IMR-90 (cell line): ENCODE measurements at regions not wholly inside any gene's neighbourhood (a gene's known extent, or its start where the extent isn't known, plus 50 kb on each side); places are given as distances from the start of the nearest gene placed in this dataset.

ENCODE experiments used
- ATAC-seq: fragments of 200-7000 bp; cut with Tn5 transposase; 2 replicates; pipeline ENCODE4 v1.9.1; 2020; ENCODE audit warnings: low read depth, mild to moderate bottlenecking, moderate library complexity
- BruUV-seq: library from RNA; stranded (reverse); fragments of 400-500 nt; replicated peaks from 2 replicates; lab custom pipeline; 2021; lab: Mats Ljungman, UMichigan
- CTCF ChIA-PET: fragments of 300-600 bp; formaldehyde crosslinking; extraction: SDS; loops from one replicate; lab custom pipeline; 2021; ENCODE audit warnings: antibody characterized with exemption; lab: Yijun Ruan, JAX
- POLR2A ChIA-PET: fragments of 300-600 bp; sonication (Branson Sonifier 250); formaldehyde crosslinking; loops from one replicate; lab custom pipeline; 2022; ENCODE audit warnings: antibody characterized with exemption; ENCODE audit not compliant: unreplicated experiment; lab: Charles Lee
- DNase-seq: peaks from one replicate; pipeline ENCODE4 v3.0.0; 2013
- H2AFZ ChIP-seq: replicated peaks from 2 replicates; pipeline ENCODE3; 2013; ENCODE audit warnings: low read length, mild to moderate bottlenecking; ENCODE audit not compliant: poor library complexity
- H2AK5ac ChIP-seq: 2 replicates; pipeline ENCODE4 v1.6.1; 2013; ENCODE audit warnings: low read depth, low read length, inconsistent platforms
- H2AK9ac ChIP-seq: replicated peaks from 2 replicates; pipeline ENCODE3; 2013; ENCODE audit warnings: mild to moderate bottlenecking, low read depth, low read length, moderate library complexity; ENCODE audit not compliant: poor library complexity
- H2BK120ac ChIP-seq: 2 replicates; pipeline ENCODE4 v1.6.1; 2013; ENCODE audit warnings: low read depth, low read length, inconsistent platforms
- H2BK15ac ChIP-seq: 3 replicates; pipeline ENCODE4 v1.6.1; 2013; ENCODE audit warnings: low read depth, low read length, inconsistent platforms
- H2BK20ac ChIP-seq: 2 replicates; pipeline ENCODE4 v1.6.1; 2013; ENCODE audit warnings: low read depth, mild to moderate bottlenecking, inconsistent platforms, low read length, moderate library complexity
- H2BK5ac ChIP-seq: 2 replicates; pipeline ENCODE4 v1.6.1; 2013; ENCODE audit warnings: mild to moderate bottlenecking, low read depth, low read length, inconsistent platforms; ENCODE audit not compliant: poor library complexity, severe bottlenecking
- H3K14ac ChIP-seq: replicated peaks from 2 replicates; pipeline ENCODE4 v1.6.1; 2013; ENCODE audit warnings: low read depth, low read length, inconsistent platforms
- H3K18ac ChIP-seq: 2 replicates; pipeline ENCODE4 v1.6.1; 2013; ENCODE audit warnings: low read depth, low read length, control low read depth
- H3K23ac ChIP-seq: 2 replicates; pipeline ENCODE4 v1.6.1; 2013; ENCODE audit warnings: low read depth, low read length, inconsistent platforms
- H3K27ac ChIP-seq: 2 replicates; pipeline ENCODE4 v1.5.1; 2013; ENCODE audit warnings: mild to moderate bottlenecking, control low read depth, low read length; ENCODE audit not compliant: insufficient read depth
- H3K27me3 ChIP-seq: 2 replicates; pipeline ENCODE4 v1.6.1; 2013; ENCODE audit warnings: low read length; ENCODE audit not compliant: control insufficient read depth, insufficient read depth
- H3K36me3 ChIP-seq: 2 replicates; pipeline ENCODE4 v1.6.1; 2013; ENCODE audit warnings: low read length, mixed read lengths; ENCODE audit not compliant: control insufficient read depth, insufficient read depth
- H3K4ac ChIP-seq: 2 replicates; pipeline ENCODE4 v1.6.1; 2013; ENCODE audit warnings: low read depth, low read length, inconsistent platforms
- H3K4me1 ChIP-seq: 2 replicates; pipeline ENCODE4 v1.6.1; 2013; ENCODE audit warnings: low read length, mixed read lengths; ENCODE audit not compliant: control insufficient read depth, insufficient read depth
- H3K4me2 ChIP-seq: 2 replicates; pipeline ENCODE4 v1.6.1; 2013; ENCODE audit warnings: low read depth, mild to moderate bottlenecking, control low read depth, low read length, moderate library complexity
- H3K4me3 ChIP-seq: 2 replicates; pipeline ENCODE4 v1.5.1; 2013; ENCODE audit warnings: low read depth, mild to moderate bottlenecking, control low read depth, low read length, moderate library complexity; ENCODE audit not compliant: insufficient read depth
- H3K56ac ChIP-seq: 2 replicates; pipeline ENCODE4 v1.6.1; 2013; ENCODE audit warnings: low read length, inconsistent platforms; ENCODE audit not compliant: insufficient read depth; ENCODE audit errors: extremely low read depth
- H3K79me1 ChIP-seq, 2 experiments: 2 replicates each; pipeline ENCODE4 v1.6.1; 2013; ENCODE audit warnings: low read length in 2 of 2, inconsistent platforms in 1 of 2, low read depth in 1 of 2
- H3K9ac ChIP-seq: 2 replicates; pipeline ENCODE4 v1.6.1; 2013; ENCODE audit warnings: low read depth, low read length, control low read depth
- H3K9me1 ChIP-seq: 2 replicates; pipeline ENCODE4 v1.6.1; 2013; ENCODE audit warnings: low read length, inconsistent platforms; ENCODE audit not compliant: insufficient read depth
- H3K9me3 ChIP-seq: 2 replicates; pipeline ENCODE4 v1.6.1; 2013; ENCODE audit warnings: low read length; ENCODE audit not compliant: control insufficient read depth, insufficient read depth
- H4K20me1 ChIP-seq: 2 replicates; pipeline ENCODE4 v1.6.1; 2013; ENCODE audit warnings: low read length, inconsistent platforms; ENCODE audit not compliant: insufficient read depth
- H4K5ac ChIP-seq: 2 replicates; pipeline ENCODE4 v1.6.1; 2013; ENCODE audit warnings: mild to moderate bottlenecking, low read depth, low read length, control low read depth
- H4K8ac ChIP-seq, 2 experiments: 2 replicates each; pipeline ENCODE4 v1.6.1; 2013; ENCODE audit warnings: low read depth in 2 of 2, low read length in 2 of 2, control low read depth in 1 of 2, inconsistent platforms in 1 of 2
- H4K91ac ChIP-seq: 2 replicates; pipeline ENCODE4 v1.6.1; 2013; ENCODE audit warnings: low read depth, low read length, inconsistent platforms; ENCODE audit not compliant: insufficient read depth
- BHLHE40 ChIP-seq: fragments of 150-350 bp; IDR thresholded peaks from 2 replicates; pipeline ENCODE4 v1.6.1; 2016; ENCODE audit warnings: mild to moderate bottlenecking, low read depth, low read length
- CEBPB ChIP-seq: IDR thresholded peaks from 2 replicates; pipeline ENCODE4 v1.6.1; 2012; ENCODE audit warnings: low read depth, low read length, improper control_type of control experiment
- CHD1 ChIP-seq: IDR thresholded peaks from 2 replicates; pipeline ENCODE4 v1.6.1; 2012; ENCODE audit warnings: low read depth, low read length, improper control_type of control experiment
- CTCF ChIP-seq: conservative IDR thresholded peaks from 2 replicates; pipeline ENCODE4 v1.5.1; 2012; ENCODE audit warnings: mild to moderate bottlenecking, low read depth, low read length, improper control_type of control experiment
- MAZ ChIP-seq: IDR thresholded peaks from 2 replicates; pipeline ENCODE4 v1.6.1; 2012; ENCODE audit warnings: low read depth, mild to moderate bottlenecking, low read length, improper control_type of control experiment, moderate library complexity, borderline replicate concordance
- MXI1 ChIP-seq: IDR thresholded peaks from 2 replicates; pipeline ENCODE4 v1.6.1; 2012; ENCODE audit warnings: low read depth, mild to moderate bottlenecking, low read length, moderate library complexity, borderline replicate concordance
- NFE2L2 ChIP-seq: fragments of 150-350 bp; IDR thresholded peaks from 2 replicates; pipeline ENCODE4 v1.6.1; 2016; ENCODE audit warnings: low read depth, mild to moderate bottlenecking, low read length
- RAD21 ChIP-seq: IDR thresholded peaks from 2 replicates; pipeline ENCODE4 v1.6.1; 2012; ENCODE audit warnings: low read length, improper control_type of control experiment
- RCOR1 ChIP-seq: IDR thresholded peaks from 2 replicates; pipeline ENCODE4 v1.6.1; 2012; ENCODE audit warnings: mild to moderate bottlenecking, low read length, improper control_type of control experiment; ENCODE audit not compliant: insufficient replicate concordance
- WGBS, 2 experiments: methylation state at CpG; one replicate each; pipeline versions ENCODE4 v1.1.5 to v1.1.7; 2013; ENCODE audit warnings: missing lambda C conversion rate in 2 of 2; ENCODE audit not compliant: insufficient read length in 1 of 2; ENCODE audit errors: extremely low coverage in 2 of 2; 5-methylcytosine and 5-hydroxymethylcytosine counted together
- dilution Hi-C: fragments of 300-500 bp; cut with HindIII; formaldehyde crosslinking; loops from one replicate; pipeline ENCODE4 v1.14.3; 2018; ENCODE audit warnings: low sequenced_read_pairs; ENCODE audit not compliant: unreplicated experiment
- in situ Hi-C: fragments of 300-500 bp; cut with MboI; formaldehyde crosslinking; loops from 3 replicates; pipeline ENCODE4 v1.14.3; 2019; ENCODE audit warnings: low sequenced_read_pairs, inconsistent platforms, mixed read lengths
- intact Hi-C: fragments of 100-400 bp; cut with micrococcal nuclease; formaldehyde crosslinking; loops from 2 replicates; pipeline ENCODE4 v1.10.0; 2022

GRCh38 chr2:142665241-142665640, 212.2 kb upstream of the KYNU start:
- Histone ChIP-seq H2BK5ac (no peak overlapping the region), H3K79me1 (no peaks in the 10 kb centered on the region), H2AFZ (no peak overlapping the region), H4K20me1 (no peaks in the 10 kb centered on the region), H2BK15ac (no peak overlapping the region), H2AK5ac (no peak overlapping the region), H3K36me3 (no peaks in the 10 kb centered on the region), H3K18ac (no peak overlapping the region), H4K5ac (no peak overlapping the region), H3K4me3 (no peak overlapping the region), H3K9me1 (no peaks in the 10 kb centered on the region), H3K56ac (no peak overlapping the region), H4K91ac (no peak overlapping the region), H3K4me1 (no peaks in the 10 kb centered on the region), H4K8ac (no peak overlapping the region), H3K27ac (no peak overlapping the region), H2BK120ac (no peak overlapping the region), H3K23ac (no peak overlapping the region), H2AK9ac (no peak overlapping the region), H3K14ac (no peak overlapping the region), H3K27me3 (no peaks in the 10 kb centered on the region), H3K4ac (no peak overlapping the region), H3K4me2 (no peak overlapping the region), H3K9ac (no peak overlapping the region), H2BK20ac (no peak overlapping the region), H3K9me3 (no peaks in the 10 kb centered on the region)
- no peak for TF ChIP-seq MXI1
- TF ChIP-seq CEBPB: no peak
- no peak for TF ChIP-seq BHLHE40
- TF ChIP-seq NFE2L2: no peak
- TF ChIP-seq CHD1: no peak
- no peak for TF ChIP-seq CTCF
- no peak for TF ChIP-seq MAZ
- TF ChIP-seq RAD21: no peak
- TF ChIP-seq RCOR1: no peak
- in situ Hi-C loops: no loop called here
- no peak for DNase-seq
- ATAC-seq: no peak
- POLR2A ChIA-PET: no interaction called here
- dilution Hi-C loops: no loop called here
- intact Hi-C loops: no loop called here
- no TSS peak for BruUV-seq
- CTCF ChIA-PET: no interaction called here
- no CpG with 5 or more reads among the region's 3 CpGs for WGBS, 2 experiments
